Smooth muscle cell (in vitro differentiated cells): ENCODE measurements at regions not wholly inside any gene's neighbourhood (a gene's known extent, or its start where the extent isn't known, plus 50 kb on each side); places are given as distances from the start of the nearest gene placed in this dataset.

ENCODE experiments used
- DNase-seq: peaks from one replicate; lab custom pipeline; 2025; ENCODE audit not compliant: unreplicated experiment; lab: John Stamatoyannopoulos, UW
- H2AFZ ChIP-seq: fragments of 200-600 bp; sonication (generic); 2 replicates; pipeline ENCODE4 v1.6.0; 2016; ENCODE audit warnings: antibody characterized with exemption, low read depth, mild to moderate bottlenecking
- H3F3A ChIP-seq: fragments of 200-600 bp; sonication (generic); 2 replicates; pipeline ENCODE4 v1.6.0; 2017; ENCODE audit warnings: antibody characterized with exemption, low read depth
- H3K27ac ChIP-seq: fragments of 200-600 bp; sonication (generic); 2 replicates; pipeline ENCODE4 v1.5.1; 2016; ENCODE audit warnings: low read depth, mild to moderate bottlenecking
- H3K27me3 ChIP-seq: fragments of 200-600 bp; sonication (generic); 2 replicates; pipeline ENCODE4 v1.6.1; 2016; ENCODE audit warnings: low read depth, mild to moderate bottlenecking
- H3K36me3 ChIP-seq: fragments of 200-600 bp; sonication (generic); 2 replicates; pipeline ENCODE4 v1.5.1; 2016; ENCODE audit warnings: low read depth
- H3K4me1 ChIP-seq: fragments of 200-600 bp; sonication (generic); 2 replicates; pipeline ENCODE4 v1.5.1; 2016; ENCODE audit warnings: low read depth
- H3K4me2 ChIP-seq: fragments of 200-600 bp; sonication (generic); 2 replicates; pipeline ENCODE4 v1.6.0; 2016; ENCODE audit warnings: mild to moderate bottlenecking
- H3K4me3 ChIP-seq: fragments of 200-600 bp; sonication (generic); 2 replicates; pipeline ENCODE4 v1.5.1; 2016; ENCODE audit warnings: mild to moderate bottlenecking
- H3K79me2 ChIP-seq: fragments of 200-600 bp; sonication (generic); 2 replicates; pipeline ENCODE4 v1.6.0; 2016; ENCODE audit warnings: low read depth, mild to moderate bottlenecking
- H3K9ac ChIP-seq: fragments of 200-600 bp; sonication (generic); 2 replicates; pipeline ENCODE4 v1.6.0; 2016; ENCODE audit warnings: low read depth
- H3K9me3 ChIP-seq: fragments of 200-600 bp; sonication (generic); replicated peaks from 2 replicates; pipeline ENCODE4 v1.5.1; 2016; ENCODE audit warnings: low read depth
- H4K20me1 ChIP-seq: fragments of 200-600 bp; sonication (generic); 2 replicates; pipeline ENCODE4 v1.6.0; 2016; ENCODE audit warnings: low read depth
- WGBS: methylation state at CpG from one replicate; pipeline ENCODE4 v1.1.7; 2016; ENCODE audit warnings: low lambda C conversion rate; 5-methylcytosine and 5-hydroxymethylcytosine counted together
- TF ChIP-seq, protein P1 (sequence below): fragments of 200-600 bp; sonication (generic); IDR thresholded peaks from 2 replicates; pipeline ENCODE4 v1.5.1; 2017; ENCODE audit warnings: borderline replicate concordance, mild to moderate bottlenecking, antibody characterized with exemption; ENCODE audit not compliant: insufficient read depth, poor library complexity, severe bottlenecking

GRCh38 chr2:434625-435024, 146.7 kb upstream of the ALKAL2 start:
- no peak overlapping the region for H3K4me2 ChIP-seq
- no peaks in the 10 kb centered on the region for H3K9me3 ChIP-seq
- no peak overlapping the region for H3K27ac ChIP-seq
- no peaks in the 10 kb centered on the region for H3K36me3 ChIP-seq
- no peaks in the 10 kb centered on the region for H3K27me3 ChIP-seq
- TF ChIP-seq, protein P1, sequence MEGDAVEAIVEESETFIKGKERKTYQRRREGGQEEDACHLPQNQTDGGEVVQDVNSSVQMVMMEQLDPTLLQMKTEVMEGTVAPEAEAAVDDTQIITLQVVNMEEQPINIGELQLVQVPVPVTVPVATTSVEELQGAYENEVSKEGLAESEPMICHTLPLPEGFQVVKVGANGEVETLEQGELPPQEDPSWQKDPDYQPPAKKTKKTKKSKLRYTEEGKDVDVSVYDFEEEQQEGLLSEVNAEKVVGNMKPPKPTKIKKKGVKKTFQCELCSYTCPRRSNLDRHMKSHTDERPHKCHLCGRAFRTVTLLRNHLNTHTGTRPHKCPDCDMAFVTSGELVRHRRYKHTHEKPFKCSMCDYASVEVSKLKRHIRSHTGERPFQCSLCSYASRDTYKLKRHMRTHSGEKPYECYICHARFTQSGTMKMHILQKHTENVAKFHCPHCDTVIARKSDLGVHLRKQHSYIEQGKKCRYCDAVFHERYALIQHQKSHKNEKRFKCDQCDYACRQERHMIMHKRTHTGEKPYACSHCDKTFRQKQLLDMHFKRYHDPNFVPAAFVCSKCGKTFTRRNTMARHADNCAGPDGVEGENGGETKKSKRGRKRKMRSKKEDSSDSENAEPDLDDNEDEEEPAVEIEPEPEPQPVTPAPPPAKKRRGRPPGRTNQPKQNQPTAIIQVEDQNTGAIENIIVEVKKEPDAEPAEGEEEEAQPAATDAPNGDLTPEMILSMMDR: no peak
- H3K4me1 ChIP-seq: no peaks in the 10 kb centered on the region
- no peaks in the 10 kb centered on the region for H3K79me2 ChIP-seq
- no peak overlapping the region for H3K9ac ChIP-seq
- H3K4me3 ChIP-seq: no peak overlapping the region
- DNase-seq: no peak
- H4K20me1 ChIP-seq: no peaks in the 10 kb centered on the region
- no peak overlapping the region for H2AFZ ChIP-seq
- H3F3A ChIP-seq: no peaks in the 10 kb centered on the region

DNA sequence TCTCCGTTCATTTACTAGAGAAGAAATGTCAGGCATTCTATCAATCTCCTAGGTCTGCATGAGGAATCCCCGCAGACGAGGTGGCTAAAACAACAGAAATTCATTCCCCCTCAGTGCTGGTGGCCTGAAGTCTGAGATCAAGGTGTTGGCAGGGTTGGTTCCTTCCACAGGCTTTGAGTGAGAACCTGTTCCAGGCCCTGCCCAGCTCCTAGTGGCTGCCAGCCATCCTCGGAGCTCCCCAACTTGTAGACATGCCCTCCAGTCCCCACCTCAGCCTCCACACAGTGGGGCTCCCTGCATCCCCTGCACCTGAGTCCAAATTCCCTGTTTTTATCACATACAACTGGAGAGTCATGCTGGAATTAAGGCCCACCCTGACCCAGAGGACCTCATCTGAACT, 145.3 kb upstream of the ALKAL2 start:
- no peaks in the 10 kb centered on the region for H3K4me1 ChIP-seq
- no peaks in the 10 kb centered on the region for H3K9me3 ChIP-seq
- DNase-seq: no peak
- H4K20me1 ChIP-seq: no peaks in the 10 kb centered on the region
- no peaks in the 10 kb centered on the region for H3K79me2 ChIP-seq
- no peak overlapping the region for H3K9ac ChIP-seq
- no peaks in the 10 kb centered on the region for H3K36me3 ChIP-seq
- TF ChIP-seq, protein P1: no peak
- no peak overlapping the region for H2AFZ ChIP-seq
- no peaks in the 10 kb centered on the region for H3F3A ChIP-seq
- no peak overlapping the region for H3K27ac ChIP-seq
- H3K4me2 ChIP-seq: no peak overlapping the region
- H3K27me3 ChIP-seq: no peaks in the 10 kb centered on the region
- 91% methylated on average over 4 of the region's 4 CpGs for WGBS
- H3K4me3 ChIP-seq: no peak overlapping the region

DNA sequence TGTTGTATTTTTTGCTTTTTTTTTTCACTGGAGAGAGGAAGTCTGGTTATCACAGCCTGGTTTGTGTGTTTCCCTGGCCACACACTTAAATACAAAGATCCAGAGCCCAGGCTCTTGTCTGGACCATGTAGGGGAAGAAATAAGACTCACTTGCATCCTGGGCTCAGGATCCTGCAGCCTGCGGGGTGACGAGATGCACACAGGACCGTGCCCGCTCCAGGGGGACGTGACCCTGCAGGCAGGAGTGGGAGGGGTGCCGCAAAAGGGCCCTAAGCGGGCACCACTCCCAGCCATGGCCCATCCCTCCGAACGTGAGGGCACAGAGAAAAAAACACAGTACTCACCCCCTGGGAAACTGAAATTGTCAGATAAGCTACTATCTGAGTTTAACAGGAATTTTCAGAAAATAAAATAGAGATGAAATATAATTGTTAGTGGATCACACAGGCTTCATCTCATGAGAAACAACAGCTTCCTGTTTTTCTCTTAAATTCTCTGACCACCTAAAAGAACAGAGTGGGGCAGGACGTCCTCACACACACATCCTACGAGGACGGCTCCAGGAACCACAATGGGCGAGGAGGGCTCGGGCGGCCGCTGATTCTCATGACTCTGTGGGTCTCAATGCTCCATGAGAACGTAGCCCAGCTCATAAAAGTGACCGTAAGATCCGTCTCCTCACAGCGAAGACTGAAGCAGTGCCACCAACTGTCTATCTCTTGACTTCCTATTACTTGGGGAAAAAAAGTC, 142.6 kb upstream of the ALKAL2 start:
- no peak overlapping the region for H2AFZ ChIP-seq
- no peaks in the 10 kb centered on the region for H3K36me3 ChIP-seq
- no peak overlapping the region for H3K4me2 ChIP-seq
- TF ChIP-seq, protein P1: no peak
- no peaks in the 10 kb centered on the region for H4K20me1 ChIP-seq
- no peaks in the 10 kb centered on the region for H3K79me2 ChIP-seq
- no peak overlapping the region for H3K27ac ChIP-seq
- DNase-seq: no peak
- H3K4me1 ChIP-seq: no peaks in the 10 kb centered on the region
- no peaks in the 10 kb centered on the region for H3F3A ChIP-seq
- no peaks in the 10 kb centered on the region for H3K9me3 ChIP-seq
- no peak overlapping the region for H3K9ac ChIP-seq
- H3K4me3 ChIP-seq: no peak overlapping the region
- 92% methylated on average over 20 of the region's 20 CpGs for WGBS
- no peaks in the 10 kb centered on the region for H3K27me3 ChIP-seq
